HCT116 (cell line): ENCODE measurements at regions not wholly inside any gene's neighbourhood (a gene's known extent, or its start where the extent isn't known, plus 50 kb on each side); places are given as distances from the start of the nearest gene placed in this dataset.

Experiments
- CTCF ChIP-seq, 3 experiments: fragments of 200-600 bp in 1 of 3; sonication (generic) in 1 of 3; IDR thresholded peaks in 2 of 3; conservative IDR thresholded peaks in 1 of 3; 2 replicates each; pipeline ENCODE4 v1.5.1; 2012 to 2017; ENCODE audit warnings: low read depth in 2 of 3, low read length in 2 of 3, antibody characterized with exemption in 1 of 3, borderline replicate concordance in 1 of 3, control low read depth in 1 of 3, mild to moderate bottlenecking in 1 of 3, mixed read lengths in 1 of 3, mixed run types in 1 of 3, moderate library complexity in 1 of 3; ENCODE audit not compliant: insufficient read depth in 1 of 3
- POLR2A ChIP-seq: IDR thresholded peaks from 2 replicates; pipeline ENCODE4 v1.7.0; 2011; ENCODE audit warnings: borderline replicate concordance; ENCODE audit not compliant: insufficient read depth, insufficient read length; ENCODE audit errors: extremely low read depth
- SRF ChIP-seq: IDR thresholded peaks from 2 replicates; pipeline ENCODE4 v1.6.1; 2012; ENCODE audit warnings: low read depth

GRCh38 chr18:31232013-31232412 is 69.4 kb upstream of the DSC1 start:
- TF ChIP-seq POLR2A, result no peak
- no peak for TF ChIP-seq SRF
- no peak for TF ChIP-seq CTCF (IDR thresholded peaks at IDR 0.05 in 2 of 3, conservative IDR thresholded peaks at IDR 0.05 in 1 of 3; ENCODE audit: borderline replicate concordance in 1 of 3, insufficient read depth in 1 of 3, low read depth in 2 of 3, low read length in 2 of 3)
